RWPE2 (cell line): ENCODE measurements at regions not wholly inside any gene's neighbourhood (a gene's known extent, or its start where the extent isn't known, plus 50 kb on each side); places are given as distances from the start of the nearest gene placed in this dataset.

Experiments
- ATAC-seq: fragments of 200-7000 bp; cut with Tn5 transposase; 3 replicates; pipeline ENCODE4 v1.9.1; 2021; ENCODE audit warnings: low read depth
- DNase-seq: peaks from one replicate; pipeline ENCODE4 v3.0.0-alpha.2; 2020; ENCODE audit warnings: low spot score
- H3K27ac ChIP-seq: fragments of 450-650 bp; 2 replicates; pipeline ENCODE4 v1.5.1; 2017; ENCODE audit warnings: mild to moderate bottlenecking; ENCODE audit not compliant: poor library complexity, severe bottlenecking
- H3K27me3 ChIP-seq: fragments of 250-450 bp; sonication (Bioruptor Pico); 2 replicates; pipeline ENCODE4 v1.5.1; 2021; ENCODE audit warnings: mild to moderate bottlenecking, moderate library complexity; ENCODE audit not compliant: insufficient read depth, poor library complexity, severe bottlenecking
- H3K36me3 ChIP-seq: fragments of 250-450 bp; sonication (Bioruptor Pico); 2 replicates; pipeline ENCODE4 v1.5.1; 2020; ENCODE audit warnings: low read depth, mild to moderate bottlenecking, moderate library complexity
- H3K4me1 ChIP-seq: fragments of 250-450 bp; sonication (Bioruptor Pico); 2 replicates; pipeline ENCODE4 v1.5.1; 2021; ENCODE audit warnings: mild to moderate bottlenecking, moderate library complexity; ENCODE audit not compliant: insufficient read depth, poor library complexity, severe bottlenecking
- H3K4me3 ChIP-seq: fragments of 250-450 bp; sonication (Bioruptor Pico); 2 replicates; pipeline ENCODE4 v1.5.1; 2021; ENCODE audit warnings: mild to moderate bottlenecking, moderate library complexity; ENCODE audit not compliant: severe bottlenecking
- H3K9me3 ChIP-seq: fragments of 250-450 bp; sonication (Bioruptor Pico); 2 replicates; pipeline ENCODE4 v1.5.1; 2021; ENCODE audit warnings: mild to moderate bottlenecking, moderate library complexity; ENCODE audit not compliant: severe bottlenecking
- CTCF ChIP-seq: fragments of 450-650 bp; IDR thresholded peaks from one replicate; pipeline ENCODE4 v1.5.1; 2017; ENCODE audit warnings: mild to moderate bottlenecking, moderate library complexity; ENCODE audit not compliant: poor library complexity, severe bottlenecking

DNA sequence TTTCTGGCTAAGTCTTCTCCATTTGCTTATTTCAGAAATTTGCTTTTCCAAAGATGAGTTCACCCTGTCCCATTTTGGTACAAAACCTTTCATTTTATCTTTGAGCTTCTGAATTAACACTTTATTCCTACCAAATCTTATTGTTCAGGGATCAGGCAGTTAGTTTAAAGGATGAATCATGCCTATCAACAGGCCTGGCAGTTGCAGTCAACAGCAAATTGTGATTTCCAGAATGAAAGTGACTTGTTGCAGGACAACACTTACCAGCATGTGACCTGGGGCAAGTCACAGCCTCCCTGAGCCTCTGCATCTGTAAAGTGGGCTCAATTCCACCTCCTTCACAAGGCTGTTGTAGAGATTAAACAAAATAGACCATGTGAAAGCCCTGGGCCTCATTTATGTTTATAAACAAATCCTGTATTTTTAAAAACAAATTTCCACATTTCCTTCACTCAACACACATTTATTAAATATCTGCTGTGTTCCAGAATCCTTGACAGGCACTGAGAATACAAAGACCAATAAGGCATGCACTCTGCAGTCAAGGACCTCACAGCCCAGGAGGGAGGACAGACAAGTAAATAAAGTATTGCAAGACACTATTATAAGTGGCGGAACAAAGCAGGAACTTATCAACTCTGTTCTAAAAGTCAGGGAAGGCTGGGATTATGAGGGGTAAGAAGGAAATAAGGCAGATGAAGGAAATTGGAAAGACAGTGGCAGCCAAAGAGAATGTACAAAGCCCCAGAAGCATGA is 359.1 kb upstream of the IL12A start:
- Histone ChIP-seq H3K27ac (no peak overlapping the region), H3K27me3 (no peaks in the 10 kb centered on the region), H3K4me1 (peaks cover 29% of the 10 kb centered on the region), H3K4me3 (no peak overlapping the region), H3K9me3 (no peaks in the 10 kb centered on the region), H3K36me3 (no peaks in the 10 kb centered on the region)
- DNase-seq (no peak), ATAC-seq (no peak)
- no peak for TF ChIP-seq CTCF

DNA sequence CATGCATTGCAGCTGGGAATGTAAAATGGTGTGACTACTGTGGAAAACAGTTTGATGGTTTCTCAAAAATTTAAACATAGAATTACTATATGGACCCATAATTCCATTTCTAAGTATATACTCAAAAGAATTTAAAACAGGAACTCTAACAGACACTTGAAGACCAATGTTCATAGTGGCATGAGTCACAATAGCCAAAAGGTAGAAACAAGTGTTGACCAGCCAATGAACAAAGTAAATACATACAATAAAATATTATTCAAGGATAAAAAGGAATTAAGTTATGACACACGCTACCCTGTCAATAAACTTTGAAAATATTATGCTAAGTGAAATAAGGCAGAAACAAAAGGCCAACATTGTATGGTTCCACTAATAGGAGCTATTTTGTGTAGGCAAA is 357.4 kb upstream of the IL12A start:
- no peaks in the 10 kb centered on the region for H3K27me3 ChIP-seq
- TF ChIP-seq CTCF = no peak
- H3K9me3 ChIP-seq = no peaks in the 10 kb centered on the region
- H3K27ac ChIP-seq = no peak overlapping the region
- no peak for ATAC-seq
- no peak for DNase-seq
- no peak overlapping the region for H3K4me3 ChIP-seq
- no peaks in the 10 kb centered on the region for H3K36me3 ChIP-seq
- peaks cover 41% of the 10 kb centered on the region for H3K4me1 ChIP-seq

- Histone ChIP-seq H3K4me3 (no peak overlapping the region), H3K9me3 (no peaks in the 10 kb centered on the region), H3K27ac (peak overlapping the region; percentile 58), H3K4me1 (peaks cover 44% of the 10 kb centered on the region), H3K36me3 (no peaks in the 10 kb centered on the region), H3K27me3 (no peaks in the 10 kb centered on the region)
- TF ChIP-seq CTCF = no peak
- ATAC-seq (no peak), DNase-seq (no peak)
These were observed 356.5 kb upstream of the IL12A start for GRCh38 chr3:159632128-159632527.

GRCh38 chr3:159632851-159633250 is 355.8 kb upstream of the IL12A start:
- ATAC-seq (peak; percentile 50; the same call in 1 of the 3 replicates), DNase-seq (no peak)
- Histone ChIP-seq H3K27me3 (no peaks in the 10 kb centered on the region), H3K4me1 (peaks cover 51% of the 10 kb centered on the region), H3K36me3 (no peaks in the 10 kb centered on the region), H3K4me3 (no peak overlapping the region), H3K9me3 (no peaks in the 10 kb centered on the region), H3K27ac (peak overlapping the region; percentile 58)
- TF ChIP-seq CTCF = no peak

GRCh38 chr3:159634483-159634882 is 354.2 kb upstream of the IL12A start:
- Histone ChIP-seq H3K4me1 (peaks cover 61% of the 10 kb centered on the region), H3K27me3 (no peaks in the 10 kb centered on the region), H3K4me3 (no peak overlapping the region), H3K9me3 (no peaks in the 10 kb centered on the region), H3K36me3 (no peaks in the 10 kb centered on the region), H3K27ac (peak overlapping the region; percentile 58)
- ATAC-seq (peak; percentile 58; the same call in 2 of the 3 replicates), DNase-seq (no peak)
- no peak for TF ChIP-seq CTCF
